K562 (cell line): ENCODE measurements at regions not wholly inside any gene's neighbourhood (a gene's known extent, or its start where the extent isn't known, plus 50 kb on each side); places are given as distances from the start of the nearest gene placed in this dataset.

ENCODE experiments used
- ATAC-seq: fragments of 200-7000 bp; cut with Tn5 transposase; 3 replicates; pipeline ENCODE4 v1.9.1; 2020; ENCODE audit warnings: moderate library complexity
- BruUV-seq: library from RNA; stranded (reverse); fragments of 400-500 nt; replicated peaks from 2 replicates; lab custom pipeline; 2021; lab: Mats Ljungman, UMichigan
- CTCF ChIA-PET: fragments of 300-600 bp; formaldehyde crosslinking; extraction: SDS; loops from one replicate; lab custom pipeline; 2021; ENCODE audit warnings: low intra/inter-chr PET ratio; lab: Yijun Ruan, JAX
- POLR2A ChIA-PET: fragments of 300-600, 350-650 bp; sonication (Branson Sonifier 250); formaldehyde crosslinking; extraction: SDS; loops from one replicate; lab custom pipeline; 2021; ENCODE audit warnings: antibody characterized with exemption, inconsistent platforms; lab: Yijun Ruan, JAX
- DNase-seq, 4 experiments: peaks; one replicate each; pipeline versions ENCODE4 v3.0.0 to v3.0.0-alpha.2; 2011 to 2018; ENCODE audit warnings: low spot score in 3 of 4, mixed read lengths in 3 of 4; ENCODE audit errors: extremely low read depth in 1 of 4
- FAIRE-seq: peaks from 2 replicates; lab custom pipeline; 2011; peaks lifted over from hg19 to GRCh38; lab: Jason Lieb, UNC
- H2AFZ ChIP-seq: 2 replicates; pipeline ENCODE4 v1.6.0; 2011; ENCODE audit warnings: low read depth, low read length, control low read depth, inconsistent platforms
- H3K27ac ChIP-seq: fragments of 200-600 bp; 3 replicates; pipeline ENCODE4 v1.8.0; 2011; ENCODE audit warnings: low read depth, mild to moderate bottlenecking, control low read depth, inconsistent platforms, low read length, moderate library complexity, mixed read lengths; ENCODE audit errors: extremely low read depth
- H3K27me3 ChIP-seq, 2 experiments: fragments of 300-600 bp in 1 of 2; 2 replicates in 1 of 2; 3 replicates in 1 of 2; pipeline versions ENCODE4 v1.6.0 to v1.8.0; 2011; ENCODE audit warnings: inconsistent platforms in 2 of 2, low read length in 2 of 2, mild to moderate bottlenecking in 1 of 2, mixed read lengths in 1 of 2, moderate library complexity in 1 of 2; ENCODE audit not compliant: control insufficient read depth in 2 of 2, insufficient read depth in 2 of 2
- H3K36me3 ChIP-seq: fragments of 300-600 bp; 3 replicates; pipeline ENCODE4 v1.8.0; 2011; ENCODE audit warnings: mild to moderate bottlenecking, low read length, inconsistent platforms; ENCODE audit not compliant: control insufficient read depth, insufficient read depth
- H3K4me1 ChIP-seq, 2 experiments: fragments of 200-600 bp in 1 of 2; replicated peaks in 1 of 2; 2 replicates in 1 of 2; 3 replicates in 1 of 2; pipeline versions ENCODE4 v1.5.1 to v1.8.0; 2011; ENCODE audit warnings: inconsistent platforms in 2 of 2, low read length in 2 of 2, mild to moderate bottlenecking in 1 of 2, mixed read lengths in 1 of 2, moderate library complexity in 1 of 2; ENCODE audit not compliant: control insufficient read depth in 2 of 2, insufficient read depth in 2 of 2
- H3K4me2 ChIP-seq: 2 replicates; pipeline ENCODE4 v1.6.1; 2011; ENCODE audit warnings: low read length, control low read depth, inconsistent platforms, mixed read lengths; ENCODE audit not compliant: insufficient read depth
- H3K4me3 ChIP-seq: fragments of 200-600 bp; sonication (generic), shearing (Covaris generic); 2 replicates; pipeline ENCODE4 v1.5.1; 2016; ENCODE audit warnings: control low read depth, inconsistent platforms
- H3K79me2 ChIP-seq: fragments of 200-600 bp; 3 replicates; pipeline ENCODE4 v1.8.0; 2011; ENCODE audit warnings: low read length, inconsistent platforms; ENCODE audit not compliant: control insufficient read depth, insufficient read depth
- H3K9ac ChIP-seq, 2 experiments: 2 replicates each; pipeline versions ENCODE4 v1.6.0 to v1.6.1; 2011; ENCODE audit warnings: low read depth in 2 of 2, low read length in 2 of 2, control low read depth in 1 of 2, inconsistent platforms in 1 of 2, mild to moderate bottlenecking in 1 of 2, mixed read lengths in 1 of 2; ENCODE audit not compliant: insufficient read depth in 1 of 2
- H3K9me1 ChIP-seq: one replicate; pipeline ENCODE4 v1.6.0; 2011; ENCODE audit warnings: inconsistent platforms, mild to moderate bottlenecking, low read length, moderate library complexity; ENCODE audit not compliant: control insufficient read depth, insufficient read depth
- H3K9me3 ChIP-seq: replicated peaks from 2 replicates; pipeline ENCODE4 v1.5.1; 2011; ENCODE audit warnings: low read depth, low read length, inconsistent platforms; ENCODE audit not compliant: control insufficient read depth, insufficient read depth
- H4K20me1 ChIP-seq: replicated peaks from 2 replicates; pipeline ENCODE4 v1.6.1; 2011; ENCODE audit warnings: low read length, inconsistent platforms, mixed read lengths; ENCODE audit not compliant: control insufficient read depth, insufficient read depth
- CBFB ChIP-seq: sonication (generic); formaldehyde crosslinking; IDR thresholded peaks from 2 replicates; pipeline ENCODE4 v1.4.0; 2020; ENCODE audit warnings: mild to moderate bottlenecking, missing genetic modification reagents
- DPF2 ChIP-seq: fragments of 450-650 bp; IDR thresholded peaks from 2 replicates; pipeline ENCODE4 v1.6.1; 2016
- E2F6 ChIP-seq, 2 experiments: IDR thresholded peaks; 2 replicates each; pipeline ENCODE4 v1.6.1; 2011; ENCODE audit warnings: borderline replicate concordance in 1 of 2, control low read depth in 1 of 2, low read depth in 1 of 2, low read length in 1 of 2, mild to moderate bottlenecking in 1 of 2, mixed read lengths in 1 of 2, moderate library complexity in 1 of 2; ENCODE audit not compliant: insufficient read depth in 1 of 2, insufficient read length in 1 of 2, poor library complexity in 1 of 2, severe bottlenecking in 1 of 2; ENCODE audit errors: extremely low read depth in 1 of 2
- EWSR1 ChIP-seq: fragments of 450-650 bp; IDR thresholded peaks from 2 replicates; pipeline ENCODE4 v1.6.1; 2018; ENCODE audit warnings: borderline replicate concordance, mild to moderate bottlenecking, low read depth, moderate library complexity; ENCODE audit not compliant: partially characterized antibody
- FOS ChIP-seq: IDR thresholded peaks from 3 replicates; pipeline ENCODE4 v1.6.1; 2011; ENCODE audit not compliant: insufficient read length; ENCODE audit errors: extremely low read depth
- FOXK1 ChIP-seq: sonication (generic); formaldehyde crosslinking; IDR thresholded peaks from 2 replicates; pipeline ENCODE4 v1.8.0; 2022; ENCODE audit warnings: missing genetic modification reagents, mild to moderate bottlenecking, borderline replicate concordance
- HES1 ChIP-seq: fragments of 450-650 bp; IDR thresholded peaks from 2 replicates; pipeline ENCODE4 v1.6.1; 2016; ENCODE audit warnings: low read depth, mild to moderate bottlenecking, moderate library complexity
- KLF1 ChIP-seq: fragments of 450-650 bp; IDR thresholded peaks from 2 replicates; pipeline ENCODE4 v1.6.1; 2016; ENCODE audit warnings: missing genetic modification characterization, missing compliant biosample characterization
- MAX ChIP-seq: sonication (generic); formaldehyde crosslinking; IDR thresholded peaks from 2 replicates; pipeline ENCODE4 v1.9.0; 2022; ENCODE audit warnings: mild to moderate bottlenecking, missing genetic modification reagents
- MCM7 ChIP-seq, 2 experiments: fragments of 450-650 bp; IDR thresholded peaks; 2 replicates each; pipeline ENCODE4 v1.6.1; 2016 to 2018
- MED1 ChIP-seq: sonication (generic); formaldehyde crosslinking; IDR thresholded peaks from 2 replicates; pipeline ENCODE4 v1.8.1; 2023; ENCODE audit warnings: missing genetic modification reagents, borderline replicate concordance
- MYBL2 ChIP-seq, 2 experiments: fragments of 450-650 bp in 1 of 2; sonication (generic) in 1 of 2; formaldehyde crosslinking in 1 of 2; IDR thresholded peaks; 2 replicates each; pipeline versions ENCODE4 v1.6.1 to v1.8.1; 2017 to 2022; ENCODE audit warnings: borderline replicate concordance in 1 of 2, inconsistent platforms in 1 of 2, low read depth in 1 of 2, mild to moderate bottlenecking in 1 of 2, missing genetic modification reagents in 1 of 2, moderate library complexity in 1 of 2
- NCOA6 ChIP-seq: fragments of 450-650 bp; IDR thresholded peaks from 2 replicates; pipeline ENCODE4 v1.6.1; 2017; ENCODE audit warnings: mild to moderate bottlenecking
- NONO ChIP-seq, 2 experiments: fragments of 200-400 bp in 1 of 2; fragments of 450-650 bp in 1 of 2; formaldehyde crosslinking in 1 of 2; IDR thresholded peaks; 2 replicates each; pipeline ENCODE4 v1.6.1; 2017; ENCODE audit warnings: low read depth in 2 of 2, mild to moderate bottlenecking in 2 of 2, moderate library complexity in 2 of 2, low read length in 1 of 2
- SREBF2 ChIP-seq: sonication (generic); formaldehyde crosslinking; IDR thresholded peaks from 2 replicates; pipeline ENCODE4 v1.4.0; 2020; ENCODE audit warnings: mild to moderate bottlenecking, missing genetic modification reagents
- TAL1 ChIP-seq: fragments of 450-650 bp; IDR thresholded peaks from 2 replicates; pipeline ENCODE4 v1.6.1; 2016; ENCODE audit warnings: mild to moderate bottlenecking
- THRAP3 ChIP-seq: fragments of 450-650 bp; IDR thresholded peaks from 2 replicates; pipeline ENCODE4 v1.6.1; 2016; ENCODE audit warnings: mild to moderate bottlenecking, inconsistent platforms, borderline replicate concordance
- UBTF ChIP-seq, 2 experiments: IDR thresholded peaks; 2 replicates each; pipeline ENCODE4 v1.6.1; 2012; ENCODE audit warnings: improper control_type of control experiment in 2 of 2, low read depth in 2 of 2, low read length in 2 of 2, borderline replicate concordance in 1 of 2
- ZC3H4 ChIP-seq: sonication (generic); formaldehyde crosslinking; IDR thresholded peaks from 2 replicates; pipeline ENCODE4 v1.9.0; 2021; ENCODE audit warnings: missing genetic modification reagents, borderline replicate concordance
- ZSCAN32 ChIP-seq: fragments of 450-650 bp; formaldehyde crosslinking; IDR thresholded peaks from 2 replicates; pipeline ENCODE4 v1.4.0; 2020; ENCODE audit warnings: mild to moderate bottlenecking, moderate library complexity
- WGBS: fragments of 100-300 bp; shearing (Covaris generic); methylation state at CpG from one replicate; pipeline ENCODE4 v1.1.6; 2016; ENCODE audit warnings: low coverage, mixed read lengths; ENCODE audit not compliant: insufficient coverage; ENCODE audit errors: missing lambda C conversion rate; 5-methylcytosine and 5-hydroxymethylcytosine counted together
- in situ Hi-C: fragments of 300-500 bp; cut with MboI; formaldehyde crosslinking; loops from 4 replicates; pipeline ENCODE4 v1.15.0; 2018; ENCODE audit warnings: inconsistent platforms, mixed read lengths
- intact Hi-C: fragments of 100-400 bp; cut with micrococcal nuclease; formaldehyde crosslinking; loops from 2 replicates; pipeline ENCODE4 v1.14.2; 2022

- POLR2A ChIA-PET = no interaction called here
- H3K9me1 ChIP-seq = no peaks in the 10 kb centered on the region
- intact Hi-C loops = no loop called here
- no peak overlapping the region for H3K27ac ChIP-seq
- H3K9me3 ChIP-seq = no peaks in the 10 kb centered on the region
- CTCF ChIA-PET = no interaction called here
- H2AFZ ChIP-seq = no peak overlapping the region
- H3K4me2 ChIP-seq = no peak overlapping the region
- no peak for TF ChIP-seq HES1
- no peak for TF ChIP-seq ZC3H4
- TF ChIP-seq MAX = no peak
- TF ChIP-seq THRAP3 = no peak
- no peak for TF ChIP-seq KLF1
- no peak for TF ChIP-seq EWSR1
- no peak for TF ChIP-seq FOS
- no peak for TF ChIP-seq NONO (IDR thresholded peaks at IDR 0.05; ENCODE audit: low read depth in 2 of 2, low read length in 1 of 2)
- no peak for TF ChIP-seq MCM7 (IDR thresholded peaks at IDR 0.05)
- TF ChIP-seq UBTF (IDR thresholded peaks at IDR 0.05; ENCODE audit: borderline replicate concordance in 1 of 2, low read depth in 2 of 2, low read length in 2 of 2) = no peak
- no peak for TF ChIP-seq FOXK1
- no peak for TF ChIP-seq MED1 (CRISPR knock-in tag)
- TF ChIP-seq E2F6 (IDR thresholded peaks at IDR 0.05; ENCODE audit: borderline replicate concordance in 1 of 2, extremely low read depth in 1 of 2, insufficient read depth in 1 of 2, insufficient read length in 1 of 2, low read depth in 1 of 2, low read length in 1 of 2, poor library complexity in 1 of 2, severe bottlenecking in 1 of 2) = no peak
- TF ChIP-seq SREBF2 = no peak
- TF ChIP-seq MYBL2 (IDR thresholded peaks at IDR 0.05; ENCODE audit: low read depth) = no peak
- no peak for TF ChIP-seq MYBL2 (CRISPR knock-in tag; IDR thresholded peaks at IDR 0.05; ENCODE audit: borderline replicate concordance)
- TF ChIP-seq CBFB (CRISPR knock-in tag) = no peak
- no peak for TF ChIP-seq DPF2
- no peak for TF ChIP-seq TAL1
- no peak for TF ChIP-seq NCOA6
- TF ChIP-seq ZSCAN32 (CRISPR knock-in tag) = no peak
- DNase-seq = no peak
- in situ Hi-C loops = no loop called here
- H3K27me3 ChIP-seq = no peaks in the 10 kb centered on the region
- FAIRE-seq = no peak
- no peak overlapping the region for H3K9ac ChIP-seq
- H3K79me2 ChIP-seq = no peaks in the 10 kb centered on the region
- H3K36me3 ChIP-seq = no peaks in the 10 kb centered on the region
- H4K20me1 ChIP-seq = no peaks in the 10 kb centered on the region
- H3K4me3 ChIP-seq = no peak overlapping the region
- no TSS peak for BruUV-seq
- ATAC-seq = no peak
- WGBS = 0% methylated on average over 2 of the region's 2 CpGs
- H3K4me1 ChIP-seq = no peaks in the 10 kb centered on the region
Measured at GRCh38 chrX:7596822-7597221, 246.1 kb upstream of the VCX start.
